NCI-H1048 (cell line): ENCODE measurements at regions not wholly inside any gene's neighbourhood (a gene's known extent, or its start where the extent isn't known, plus 50 kb on each side); places are given as distances from the start of the nearest gene placed in this dataset.

Source experiments
- DNase-seq: peaks from one replicate; lab custom pipeline; 2025; lab: John Stamatoyannopoulos, UW

DNA sequence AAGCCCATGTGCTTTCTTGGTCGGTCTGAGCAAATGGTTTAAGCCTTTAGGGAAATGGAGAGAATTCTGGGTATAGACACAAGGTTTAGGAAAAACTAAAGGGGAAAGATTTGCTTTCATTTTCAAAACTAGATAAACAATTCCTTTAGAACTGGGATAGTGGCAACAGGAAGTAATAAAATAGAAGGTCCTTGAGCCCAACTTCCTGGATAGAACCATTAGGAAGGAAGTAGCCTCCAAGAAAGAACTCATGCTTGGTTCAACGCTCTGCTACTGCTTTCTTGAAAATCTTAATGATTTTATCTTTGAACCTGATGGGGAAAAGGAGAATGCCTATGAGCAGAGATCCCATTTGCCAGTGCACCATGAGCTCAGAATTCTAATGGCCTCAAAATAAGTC, 147.0 kb upstream of the THRB start:
- DNase-seq, result no peak

DNA sequence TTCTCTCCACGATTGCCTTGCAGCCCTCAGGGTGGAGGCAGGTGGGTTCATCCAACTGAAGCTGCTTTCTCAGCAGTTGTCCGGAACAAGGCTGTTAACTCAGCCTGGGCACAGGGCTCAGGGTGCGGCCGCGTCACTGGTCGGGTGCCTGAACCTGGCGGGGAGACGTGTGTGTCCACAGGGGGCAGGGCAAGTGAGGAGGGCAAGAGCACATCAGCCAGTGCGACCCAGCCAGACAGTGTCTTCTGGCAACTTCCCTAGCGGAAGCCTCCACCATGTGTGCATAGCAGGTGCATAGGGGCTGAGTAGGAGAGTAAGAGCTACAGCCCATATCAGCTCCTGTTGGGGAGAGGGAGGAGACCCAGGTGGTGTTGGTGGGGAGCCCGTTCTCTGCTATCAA, 150.4 kb upstream of the THRB start:
- no peak for DNase-seq

DNA sequence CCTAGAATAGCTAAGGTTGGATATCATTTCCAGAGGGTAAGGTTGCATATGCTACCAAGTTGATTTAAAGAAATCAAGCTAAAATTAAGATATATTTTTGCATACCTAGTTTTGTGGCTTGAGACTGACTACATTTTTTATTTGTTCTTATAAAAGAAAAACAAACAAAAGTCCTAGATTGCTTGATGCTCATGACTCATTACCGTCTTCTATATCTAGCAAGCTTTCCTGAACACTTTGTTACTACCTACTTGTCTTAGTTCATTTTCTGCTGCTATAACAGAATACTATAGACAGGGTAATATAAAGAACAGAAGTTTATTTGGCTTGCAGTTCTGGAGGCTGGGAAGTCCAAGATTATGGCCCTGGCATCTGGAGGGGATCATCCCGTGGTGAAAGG, 152.1 kb upstream of the THRB start:
- DNase-seq, result no peak

DNA sequence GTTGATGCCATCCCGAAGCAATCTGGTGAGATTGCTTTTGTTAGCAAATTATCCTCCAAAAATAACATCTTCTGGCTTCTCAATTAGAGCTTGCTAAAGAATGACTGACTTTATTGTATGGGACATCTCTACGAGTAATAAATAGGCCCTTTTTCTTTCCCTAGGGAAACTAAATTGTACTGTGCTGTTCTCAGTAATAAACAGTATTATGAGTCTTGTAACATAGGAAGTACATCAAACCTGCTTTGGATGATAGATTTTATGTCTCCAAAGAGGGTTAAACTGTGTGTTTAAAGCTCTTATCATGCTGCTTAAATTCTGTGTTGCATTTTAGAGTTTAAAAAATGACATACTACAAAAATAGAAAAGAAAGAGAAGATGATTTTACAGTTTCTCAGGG, 153.4 kb upstream of the THRB start:
- no peak for DNase-seq

DNA sequence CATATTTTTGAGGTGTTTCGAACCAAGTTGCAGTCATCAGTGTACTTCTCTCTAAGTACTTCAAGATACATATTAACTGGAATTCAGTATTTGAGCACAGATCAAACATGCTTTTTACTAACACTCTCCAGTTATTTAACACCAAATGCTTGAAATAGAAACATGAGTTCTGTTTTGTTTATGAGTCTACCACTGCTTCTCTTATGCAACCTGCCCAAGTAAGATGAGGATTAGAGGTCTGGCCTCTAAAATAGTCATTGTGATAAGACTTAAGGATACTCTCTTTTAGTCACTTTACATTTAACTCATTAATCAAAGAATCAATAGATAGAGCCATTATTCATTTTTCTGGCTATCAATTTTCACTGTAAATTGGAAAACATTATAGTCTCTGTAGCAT, 156.2 kb upstream of the THRB start:
- DNase-seq, result no peak

DNA sequence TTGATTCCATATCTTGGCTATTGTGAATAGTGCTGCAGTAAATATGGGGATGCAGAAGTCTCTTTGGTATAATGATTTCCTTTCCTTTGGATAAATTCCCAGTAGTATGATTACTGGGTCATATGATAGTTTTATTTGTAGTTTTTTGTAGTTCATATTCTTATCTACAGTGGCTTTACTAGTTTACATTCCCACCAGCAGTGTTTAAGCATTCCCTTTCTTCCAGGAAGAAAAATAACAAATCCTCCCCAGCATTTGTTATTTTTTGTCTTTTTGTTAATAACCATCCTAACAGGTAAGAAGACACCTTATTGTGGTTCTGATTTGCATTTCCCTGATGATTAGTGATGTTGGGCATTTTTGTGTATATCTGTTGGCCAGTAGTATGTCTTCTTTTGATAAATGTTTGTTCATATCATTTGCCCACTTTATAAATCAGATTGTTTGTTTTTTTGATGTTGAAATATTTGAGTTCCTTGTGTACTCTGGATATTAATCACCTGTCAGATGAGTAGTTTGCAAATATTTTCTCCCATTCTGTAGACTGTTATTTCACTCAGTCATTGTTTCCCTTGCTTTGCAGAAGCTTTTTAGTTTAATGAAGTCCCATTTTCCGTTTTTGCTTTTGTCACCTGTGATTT, 163.3 kb upstream of the THRB start:
- DNase-seq, result no peak

DNA sequence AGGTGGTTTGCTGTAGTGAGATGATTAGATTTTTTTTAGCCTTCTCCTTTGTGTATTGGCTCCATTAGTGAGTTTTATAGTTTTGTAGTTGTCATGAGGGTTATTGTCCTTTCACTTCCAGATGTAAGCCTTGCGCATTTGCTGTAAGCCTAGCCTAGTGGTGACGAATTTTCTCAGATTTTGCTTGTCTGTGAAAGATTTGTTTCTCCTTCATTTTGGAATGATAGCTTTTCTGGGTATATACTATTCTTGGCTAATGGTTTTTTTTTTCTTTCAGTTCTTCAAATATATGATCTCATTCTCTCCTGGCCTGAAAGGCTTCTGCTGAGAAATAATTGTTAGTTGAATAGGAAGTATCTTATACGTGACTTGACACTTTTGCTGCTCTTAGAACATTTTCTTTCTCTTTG, 166.5 kb upstream of the THRB start:
- no peak for DNase-seq

DNA sequence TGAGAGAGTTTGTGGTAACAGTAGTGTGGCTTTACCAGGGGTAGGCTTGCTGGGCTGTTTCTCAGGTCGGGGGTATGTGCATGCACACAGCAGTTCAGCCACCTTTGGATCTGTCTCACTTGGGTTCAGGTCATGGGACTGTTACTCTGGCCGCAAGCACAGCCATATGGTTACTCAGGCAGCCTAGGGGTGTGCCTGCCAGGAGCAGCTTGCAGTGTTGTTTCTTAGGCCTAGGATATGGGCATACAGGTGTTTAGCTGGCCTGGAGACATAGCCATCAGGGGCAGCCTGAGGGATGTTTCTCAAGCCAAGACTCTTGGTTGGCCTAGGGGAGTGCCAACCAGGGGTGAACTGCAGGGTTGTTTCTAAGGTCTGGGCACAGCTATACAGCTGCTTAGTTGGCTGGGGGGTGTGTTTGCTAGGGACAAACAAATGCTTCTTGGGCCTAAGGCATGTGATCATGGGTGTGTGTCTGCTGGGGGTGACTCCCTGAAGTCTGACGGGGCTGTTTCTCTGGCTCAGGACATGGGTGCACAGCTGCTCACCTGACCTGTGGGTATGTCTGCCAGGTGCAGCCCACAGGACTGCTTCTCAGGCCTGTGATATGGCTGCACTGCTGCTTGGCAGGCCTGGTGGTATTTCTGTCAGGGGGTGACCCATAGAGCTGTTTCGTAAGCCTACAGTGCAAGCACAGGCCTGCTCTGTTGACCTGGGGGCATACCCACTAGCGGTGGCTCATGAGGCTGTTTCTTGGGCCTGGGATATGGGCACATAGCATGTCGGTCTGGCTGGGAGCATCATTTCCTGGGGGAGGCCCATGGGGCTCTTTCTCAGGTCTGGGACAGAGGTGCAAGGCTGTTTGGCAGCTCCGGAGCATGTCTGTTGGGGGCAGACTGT, 168.0 kb upstream of the THRB start:
- no peak for DNase-seq

DNA sequence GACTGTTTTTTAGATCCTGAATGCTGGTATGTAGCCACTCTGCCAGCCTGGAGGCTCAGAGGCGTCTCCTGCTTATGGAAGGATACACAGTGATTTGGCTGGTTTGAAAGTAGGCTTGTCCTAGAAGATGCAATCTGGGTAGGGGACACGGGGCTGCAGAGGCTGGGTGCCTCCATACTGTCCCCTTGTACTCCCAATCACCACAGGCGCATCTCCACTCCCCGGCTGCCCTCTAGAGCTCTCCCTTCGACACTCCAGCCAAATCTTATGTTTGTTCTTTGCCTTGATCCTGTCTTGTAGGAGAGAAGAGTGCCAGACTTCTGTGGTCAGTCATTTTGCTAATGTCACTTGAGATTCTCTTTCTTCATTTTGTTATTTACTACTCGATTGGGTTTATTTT, 168.8 kb upstream of the THRB start:
- no peak for DNase-seq

DNA sequence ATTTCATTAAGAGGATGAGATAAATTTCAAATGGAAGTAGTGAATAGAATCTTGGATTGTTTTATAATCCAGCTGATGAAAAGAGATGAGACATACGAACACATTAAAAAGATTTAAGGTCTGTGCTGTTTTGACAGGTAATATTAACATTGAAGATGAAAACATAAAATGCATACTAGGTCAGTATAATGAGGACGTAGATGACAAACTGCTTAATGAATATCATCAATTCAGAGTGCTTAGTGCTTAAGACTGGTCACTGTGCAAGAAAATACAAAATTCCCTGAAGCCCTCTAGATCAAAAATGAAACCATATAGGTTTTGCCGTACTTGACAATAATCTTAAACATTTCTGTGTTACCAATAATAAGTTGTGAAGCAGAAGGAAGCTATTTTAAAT, 173.4 kb upstream of the THRB start:
- no peak for DNase-seq

DNA sequence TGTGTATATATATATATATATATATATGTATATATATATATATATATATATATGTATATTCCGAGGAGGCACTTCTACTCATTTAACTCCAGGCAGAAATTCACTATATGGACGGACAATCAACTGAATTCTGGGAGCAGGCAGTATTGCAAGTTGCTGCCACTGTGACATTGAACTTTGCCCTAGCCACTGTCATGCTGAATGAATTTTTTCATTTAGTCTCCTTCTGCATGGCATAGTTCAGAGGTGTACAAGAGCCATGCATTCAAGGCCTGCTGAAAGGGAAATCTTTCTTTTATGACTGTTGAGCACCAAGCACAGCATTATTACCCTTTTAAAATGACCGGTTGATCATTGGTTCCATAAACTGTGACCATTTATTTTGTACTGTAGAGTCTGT, 176.2 kb upstream of the THRB start:
- DNase-seq, result no peak

DNA sequence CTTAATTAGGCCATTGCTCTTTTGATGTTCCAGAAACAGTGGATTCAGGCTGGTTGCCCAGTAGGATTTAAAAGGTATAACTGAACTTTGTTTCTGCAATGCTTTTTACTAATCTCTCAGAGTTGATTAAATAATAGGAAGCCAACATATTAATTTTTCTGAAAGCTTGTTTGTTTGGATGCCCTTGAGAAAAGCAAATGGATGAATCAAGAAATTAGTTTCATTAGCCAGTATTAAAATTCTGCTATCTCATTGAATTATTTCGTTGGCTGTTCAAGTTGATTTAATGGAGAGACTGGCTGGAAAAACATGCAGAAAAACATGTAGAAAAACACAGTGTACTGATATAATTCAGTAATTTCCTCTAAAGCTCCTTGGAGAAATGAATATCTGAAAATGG, 178.9 kb upstream of the THRB start:
- DNase-seq, result no peak

DNA sequence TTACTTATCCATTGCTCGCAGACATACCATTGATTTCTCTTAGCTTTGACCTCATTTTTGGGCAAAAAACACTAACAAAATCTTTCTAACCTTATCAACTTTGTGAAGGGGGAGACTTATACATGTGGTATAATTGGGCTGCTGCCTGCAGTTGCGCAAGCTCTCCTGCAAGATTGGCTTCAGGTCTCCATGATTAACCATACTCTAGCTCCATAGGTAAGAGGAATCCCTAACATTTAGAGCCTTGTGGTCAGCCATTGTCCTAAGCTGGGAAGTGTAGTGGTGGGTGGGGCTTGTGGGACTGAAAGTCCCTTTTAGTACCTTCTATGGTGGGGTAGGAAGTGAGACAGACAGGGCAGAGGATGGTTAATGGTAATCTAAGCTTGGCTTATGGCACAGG, 179.6 kb upstream of the THRB start:
- no peak for DNase-seq

DNA sequence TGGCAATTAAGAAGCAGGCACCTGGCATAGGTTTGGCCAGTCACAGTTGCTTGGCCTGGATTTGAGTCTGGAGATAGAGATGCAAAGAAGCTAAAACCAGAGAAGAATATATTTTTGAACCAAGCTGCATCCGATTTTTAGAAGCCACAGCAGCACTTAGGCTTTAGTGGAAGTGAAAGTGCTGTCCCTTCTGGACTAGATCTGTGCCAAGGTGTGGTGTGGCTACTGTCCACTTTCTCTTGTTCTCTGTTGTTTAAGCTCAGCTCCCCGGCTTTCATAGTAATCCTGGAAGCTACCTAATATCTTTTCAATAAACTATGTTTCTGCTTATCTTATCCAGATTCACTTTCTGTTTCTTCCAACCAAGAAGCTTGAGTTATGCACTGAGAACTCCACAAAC, 183.4 kb upstream of the THRB start:
- DNase-seq, result no peak

DNA sequence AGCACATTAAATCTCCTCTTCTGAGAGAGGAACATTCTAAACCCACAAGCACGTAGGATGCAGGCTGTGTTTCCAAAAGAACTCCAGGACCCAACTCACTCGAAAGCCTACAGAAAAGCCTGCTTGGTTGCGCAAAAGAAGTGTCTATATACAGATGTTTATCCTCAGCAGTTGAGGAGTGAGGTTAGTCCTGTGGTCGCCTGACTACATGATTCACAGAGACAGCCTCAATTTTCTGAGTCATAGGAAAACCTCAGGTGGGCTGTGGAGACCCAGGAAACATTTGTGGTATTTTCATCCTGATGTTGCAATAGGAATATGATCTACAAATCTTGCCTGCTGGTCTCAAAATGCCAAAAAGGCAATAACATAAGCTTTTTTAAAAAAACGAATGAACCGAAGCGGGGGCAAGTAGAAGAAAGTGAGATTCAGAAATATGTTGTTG, 183.8 kb upstream of the THRB start:
- DNase-seq, result no peak

DNA sequence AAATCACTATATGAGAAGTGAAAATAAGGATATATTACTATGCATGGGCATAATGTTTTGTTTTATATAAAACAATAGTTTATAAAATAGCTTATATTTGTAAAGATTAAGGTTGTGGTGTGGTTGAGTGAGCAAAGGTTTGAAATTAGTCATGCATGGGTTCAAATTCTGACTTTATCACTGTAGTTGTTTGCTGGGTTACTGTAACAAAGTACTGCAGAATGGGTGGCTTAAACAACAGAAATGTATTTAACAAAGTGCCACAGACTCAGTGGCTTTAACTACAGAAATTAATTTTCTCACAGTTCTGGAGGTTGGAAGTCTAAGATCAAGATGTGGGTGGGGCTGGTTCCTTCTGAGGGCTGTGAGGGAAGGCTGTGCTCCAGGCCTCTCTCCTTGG, 184.8 kb upstream of the THRB start:
- no peak for DNase-seq

DNA sequence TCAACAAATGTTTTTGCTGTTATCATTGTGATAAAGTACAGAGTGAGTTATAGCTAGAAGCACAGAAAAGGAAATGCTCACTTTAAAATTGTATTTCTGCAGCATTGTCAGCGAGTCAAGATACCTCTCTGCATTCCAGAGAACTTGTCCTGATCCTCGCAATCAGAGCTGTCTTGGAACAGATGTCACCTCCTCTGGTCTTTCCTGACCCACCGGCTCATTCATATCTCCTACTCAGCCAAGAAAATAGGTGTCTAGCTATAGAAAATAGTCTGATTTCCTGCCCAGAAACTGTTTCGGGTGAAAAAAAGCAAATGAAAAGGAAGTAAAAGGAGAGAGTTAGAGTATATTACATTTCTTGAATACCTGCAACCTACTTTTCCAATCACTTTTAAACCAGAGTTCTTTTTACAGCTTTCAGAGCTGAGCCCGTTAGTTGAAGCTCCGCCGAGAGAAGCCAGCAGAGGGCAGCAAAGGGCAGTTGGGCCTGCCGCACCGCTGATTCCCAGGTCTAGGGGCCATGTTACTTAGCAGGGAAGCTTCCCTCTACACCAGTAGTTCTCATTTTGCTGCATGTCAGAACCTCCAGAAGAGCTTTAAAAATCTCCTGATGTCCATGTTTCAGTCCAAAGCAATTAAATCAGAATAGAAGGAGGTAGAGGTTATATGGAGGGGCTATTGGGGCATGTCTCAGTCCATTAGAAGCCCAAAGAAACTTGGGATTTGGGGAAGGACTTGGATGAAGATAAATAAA, 185.7 kb upstream of the THRB start:
- DNase-seq, result peak; percentile 16

DNA sequence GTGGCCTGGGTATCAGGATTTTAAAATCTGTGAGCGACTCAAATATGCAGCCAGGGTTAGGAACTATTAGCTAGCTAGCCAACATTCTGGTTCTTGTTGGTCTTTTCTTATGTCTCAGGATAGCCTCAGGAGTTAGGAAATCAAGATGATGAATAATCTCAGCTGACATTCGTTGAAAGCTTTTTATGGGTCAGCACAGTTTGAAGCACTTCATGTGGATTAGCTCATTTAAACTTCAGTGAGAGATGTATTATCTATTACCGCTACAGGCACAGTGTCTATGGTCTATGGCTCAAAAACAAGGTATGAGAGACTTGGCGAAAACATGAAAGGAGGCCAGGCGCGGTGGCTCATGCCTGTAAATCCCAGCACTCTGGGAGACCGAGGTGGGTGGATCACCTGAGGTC, 187.5 kb upstream of the THRB start:
- no peak for DNase-seq

DNA sequence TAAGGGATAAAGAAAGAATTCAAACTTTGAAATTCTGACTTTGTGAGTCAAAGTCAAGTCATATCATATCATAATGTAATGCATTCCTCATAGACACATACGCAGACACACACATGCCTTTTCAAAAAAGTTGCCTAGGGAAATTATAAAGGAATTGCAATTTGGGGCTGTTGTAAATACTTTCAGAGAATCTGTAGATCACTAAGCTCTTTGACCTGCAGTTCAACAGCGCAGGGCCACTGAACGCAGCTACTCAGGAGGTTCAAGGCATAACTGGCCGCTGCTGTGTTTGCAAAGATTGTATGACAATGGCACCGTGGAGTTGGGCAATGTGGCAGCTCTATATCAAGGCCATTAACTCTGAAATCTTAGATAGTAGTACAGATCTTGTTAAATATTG, 188.4 kb upstream of the THRB start:
- DNase-seq, result no peak

DNA sequence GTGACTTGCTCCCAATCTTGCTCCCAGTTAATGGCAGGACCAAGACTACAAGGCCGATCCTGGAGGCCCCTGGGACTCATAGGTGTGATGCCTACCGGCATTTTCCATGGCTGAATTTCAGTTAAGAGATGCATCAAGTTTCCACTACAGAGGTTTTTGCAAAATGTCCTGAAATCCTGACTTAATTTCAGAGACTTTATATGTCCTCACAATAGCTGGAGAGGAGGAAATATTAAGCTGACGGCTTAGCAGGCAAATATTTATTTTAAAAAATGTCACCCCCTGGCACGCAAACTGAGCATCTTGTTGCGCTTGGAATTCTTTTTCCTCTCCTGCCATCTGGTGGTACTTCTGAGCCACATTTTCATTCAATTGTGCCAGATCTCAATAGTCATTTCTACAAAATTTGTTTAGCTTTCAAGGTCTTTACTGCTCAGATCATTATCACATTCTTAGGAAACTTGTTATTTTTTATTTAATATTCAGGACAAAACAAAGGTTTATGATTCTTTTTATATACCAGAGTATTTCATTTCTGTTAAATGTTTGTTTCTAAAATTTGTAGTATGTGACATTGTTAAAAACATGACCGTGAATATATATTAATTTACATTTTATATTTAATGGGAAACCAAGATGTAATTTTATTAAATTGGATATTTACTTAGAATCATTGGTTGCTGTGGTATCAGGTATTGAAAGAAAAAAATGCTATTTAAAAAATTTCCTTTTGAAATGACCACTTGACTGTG, 189.2 kb upstream of the THRB start:
- DNase-seq, result peak; percentile 65

DNA sequence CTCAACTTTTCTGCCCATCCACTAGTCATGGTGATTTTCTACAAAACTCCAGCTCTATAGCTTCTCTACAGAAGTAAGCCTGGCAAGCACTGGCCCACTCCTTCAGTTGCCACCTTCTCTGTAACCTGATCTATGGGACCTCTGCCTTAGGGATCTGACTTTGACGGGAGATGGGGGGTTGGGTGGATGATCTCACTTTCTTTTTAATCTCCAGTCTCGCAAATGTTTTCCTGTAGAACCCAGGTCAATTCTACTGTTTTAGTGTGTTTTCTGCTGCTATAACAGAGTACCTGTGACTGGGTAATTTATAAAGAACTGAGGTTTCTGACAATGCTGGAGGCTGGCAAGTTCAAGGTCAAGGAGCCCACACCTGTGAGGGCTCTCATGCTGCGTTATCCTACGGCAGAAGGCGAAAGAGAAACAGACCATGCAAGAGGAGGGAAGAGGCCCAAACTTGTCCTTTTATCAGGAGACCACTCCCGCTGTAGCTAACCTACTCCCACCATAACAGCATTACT, 189.9 kb upstream of the THRB start:
- DNase-seq, result no peak

DNA sequence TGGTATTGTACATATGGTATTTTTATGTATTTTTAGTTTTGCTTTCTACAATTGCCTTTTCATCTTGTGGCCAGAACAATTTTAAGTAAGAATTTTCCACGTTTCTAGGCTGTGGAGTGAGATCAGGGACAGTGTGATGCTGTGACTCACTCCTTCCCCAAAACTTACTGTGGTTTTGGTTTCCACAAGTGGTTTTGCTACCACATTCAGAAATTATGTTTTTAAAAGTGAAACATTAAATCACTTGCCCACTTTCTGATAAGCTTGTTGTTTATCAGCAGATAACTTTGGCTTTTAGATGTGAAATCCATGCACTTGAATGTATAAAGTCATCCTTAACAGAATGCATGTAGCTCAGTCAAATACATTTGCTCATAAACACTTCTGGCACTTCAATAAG, 192.2 kb upstream of the THRB start:
- DNase-seq, result no peak
